Cardiac muscle cell (in vitro differentiated cells and primary cell): ENCODE measurements at regions not wholly inside any gene's neighbourhood (a gene's known extent, or its start where the extent isn't known, plus 50 kb on each side); places are given as distances from the start of the nearest gene placed in this dataset.

Experiments
- DNase-seq, 2 donors: peaks; one replicate each; pipeline versions ENCODE4 v3.0.0 to v3.0.0-alpha.2; 2010 to 2017; ENCODE audit warnings: low read depth in 1 of 2, low spot score in 1 of 2
- H3K27ac ChIP-seq: fragments of 200-600 bp; sonication (generic); 2 replicates; pipeline ENCODE4 v1.5.1; 2016
- H3K27me3 ChIP-seq: fragments of 200-600 bp; sonication (generic); 2 replicates; pipeline ENCODE4 v1.6.0; 2016; ENCODE audit warnings: control low read depth
- H3K36me3 ChIP-seq: fragments of 200-600 bp; sonication (generic); 2 replicates; pipeline ENCODE4 v1.5.1; 2016; ENCODE audit warnings: control low read depth
- H3K4me1 ChIP-seq: fragments of 200-600 bp; sonication (generic); 2 replicates; pipeline ENCODE4 v1.8.1; 2017; ENCODE audit warnings: low read depth, mild to moderate bottlenecking, mixed run types
- H3K4me3 ChIP-seq: fragments of 200-600 bp; sonication (generic); 2 replicates; pipeline ENCODE4 v1.5.1; 2016; ENCODE audit warnings: mild to moderate bottlenecking
- H3K9me3 ChIP-seq: fragments of 200-600 bp; sonication (generic); 2 replicates; pipeline ENCODE4 v1.5.1; 2017; ENCODE audit warnings: low read depth, mild to moderate bottlenecking, control low read depth
- TF ChIP-seq, protein P1 (sequence below): IDR thresholded peaks from 2 replicates; pipeline ENCODE4 v1.5.1; 2012; ENCODE audit warnings: low read depth, mild to moderate bottlenecking, low read length

DNA sequence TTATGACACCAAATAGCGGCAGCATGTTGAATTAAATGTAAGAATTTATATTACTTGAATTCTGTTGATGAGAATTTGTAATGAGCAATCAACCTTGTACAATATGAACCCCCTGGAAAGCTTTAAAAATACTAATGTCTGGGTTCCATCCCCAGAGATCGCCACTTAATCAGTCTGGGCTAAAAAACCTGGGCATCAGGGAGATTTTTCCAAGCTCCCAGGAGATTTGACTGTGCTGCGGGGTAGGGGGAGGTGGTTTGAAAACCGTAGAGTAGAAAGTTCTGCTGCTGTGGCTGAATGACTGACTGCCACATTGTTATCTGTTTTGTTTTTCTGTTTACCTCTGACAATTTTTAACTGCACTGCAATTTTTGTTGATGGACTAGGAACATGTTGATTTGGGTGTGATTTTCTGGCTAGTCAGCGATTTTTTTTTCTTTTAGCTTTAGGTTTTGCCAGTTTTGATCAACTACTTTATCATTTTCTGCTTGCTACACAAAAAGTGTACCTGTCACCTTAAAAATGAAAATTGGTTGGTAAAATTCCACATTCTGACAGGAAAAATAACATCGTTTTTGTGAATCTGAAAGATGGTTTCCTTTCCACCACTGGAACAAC is 79.3 kb downstream of the PCTP start:
- no peaks in the 10 kb centered on the region for H3K36me3 ChIP-seq
- H3K4me3 ChIP-seq = no peak overlapping the region
- no peak overlapping the region for H3K27ac ChIP-seq
- H3K27me3 ChIP-seq = no peaks in the 10 kb centered on the region
- DNase-seq = no peak
- H3K4me1 ChIP-seq = no peaks in the 10 kb centered on the region
- no peaks in the 10 kb centered on the region for H3K9me3 ChIP-seq
- TF ChIP-seq, protein P1, sequence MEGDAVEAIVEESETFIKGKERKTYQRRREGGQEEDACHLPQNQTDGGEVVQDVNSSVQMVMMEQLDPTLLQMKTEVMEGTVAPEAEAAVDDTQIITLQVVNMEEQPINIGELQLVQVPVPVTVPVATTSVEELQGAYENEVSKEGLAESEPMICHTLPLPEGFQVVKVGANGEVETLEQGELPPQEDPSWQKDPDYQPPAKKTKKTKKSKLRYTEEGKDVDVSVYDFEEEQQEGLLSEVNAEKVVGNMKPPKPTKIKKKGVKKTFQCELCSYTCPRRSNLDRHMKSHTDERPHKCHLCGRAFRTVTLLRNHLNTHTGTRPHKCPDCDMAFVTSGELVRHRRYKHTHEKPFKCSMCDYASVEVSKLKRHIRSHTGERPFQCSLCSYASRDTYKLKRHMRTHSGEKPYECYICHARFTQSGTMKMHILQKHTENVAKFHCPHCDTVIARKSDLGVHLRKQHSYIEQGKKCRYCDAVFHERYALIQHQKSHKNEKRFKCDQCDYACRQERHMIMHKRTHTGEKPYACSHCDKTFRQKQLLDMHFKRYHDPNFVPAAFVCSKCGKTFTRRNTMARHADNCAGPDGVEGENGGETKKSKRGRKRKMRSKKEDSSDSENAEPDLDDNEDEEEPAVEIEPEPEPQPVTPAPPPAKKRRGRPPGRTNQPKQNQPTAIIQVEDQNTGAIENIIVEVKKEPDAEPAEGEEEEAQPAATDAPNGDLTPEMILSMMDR = no peak

DNA sequence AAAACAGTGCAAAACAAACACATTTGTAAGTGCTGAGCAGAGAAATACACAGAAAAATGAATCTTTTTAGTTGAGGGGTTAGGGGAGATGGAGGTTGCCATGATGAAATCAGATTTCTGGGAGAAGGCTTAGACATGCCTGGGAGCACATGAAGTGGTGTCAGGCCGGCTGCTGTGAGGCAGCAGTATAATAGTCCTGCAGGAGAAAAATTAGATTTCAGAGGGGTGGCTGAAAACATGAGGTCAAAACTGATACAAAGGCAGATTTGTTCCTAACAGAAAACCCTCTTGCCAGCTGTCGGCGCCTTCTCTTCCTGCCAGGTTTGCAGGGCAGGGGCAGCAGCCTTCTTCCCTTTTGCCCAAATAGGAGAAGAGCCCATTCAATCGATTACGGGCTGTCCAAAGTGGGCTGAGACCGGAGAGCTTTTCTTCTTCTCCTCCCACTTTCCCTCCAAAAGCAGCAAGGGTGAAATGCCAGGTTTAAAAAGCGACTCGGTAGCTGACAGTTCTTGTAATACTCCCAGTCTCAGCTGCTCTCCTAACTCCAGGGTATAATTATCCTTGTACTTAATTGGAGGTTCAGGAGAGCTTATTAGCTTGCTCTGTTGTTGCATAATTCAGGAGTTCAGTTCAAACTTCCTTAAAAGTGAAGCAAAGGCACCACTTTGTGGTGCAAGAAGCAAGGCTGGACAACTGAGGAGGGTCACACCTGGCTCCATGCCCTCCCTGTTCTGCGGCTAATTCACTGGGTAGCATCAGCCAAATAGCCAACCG is 80.0 kb downstream of the PCTP start:
- no peaks in the 10 kb centered on the region for H3K9me3 ChIP-seq
- H3K27ac ChIP-seq = no peak overlapping the region
- no peaks in the 10 kb centered on the region for H3K4me1 ChIP-seq
- H3K36me3 ChIP-seq = no peaks in the 10 kb centered on the region
- H3K4me3 ChIP-seq = no peak overlapping the region
- DNase-seq = no peak
- TF ChIP-seq, protein P1 = no peak
- no peaks in the 10 kb centered on the region for H3K27me3 ChIP-seq

DNA sequence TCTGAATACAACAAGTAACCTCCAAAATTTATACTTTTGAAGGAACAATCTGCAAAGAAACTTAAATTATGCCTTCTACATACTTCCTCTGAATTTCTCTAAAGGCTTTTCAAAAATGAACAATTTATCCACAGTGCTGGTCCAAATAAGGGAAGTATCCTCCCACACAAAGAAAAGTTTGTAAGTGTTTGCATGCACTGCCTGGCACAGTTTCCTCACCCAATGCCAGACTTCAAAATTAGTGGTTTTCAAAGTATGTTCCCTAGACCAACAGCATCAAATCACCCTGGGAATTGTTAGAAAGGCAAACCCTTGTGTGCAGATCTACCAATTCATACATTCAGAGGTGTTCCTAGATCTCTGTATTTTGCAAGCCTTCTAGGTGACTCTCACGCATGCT is 82.5 kb downstream of the PCTP start:
- TF ChIP-seq, protein P1 = no peak
- Histone ChIP-seq H3K4me1 (no peaks in the 10 kb centered on the region), H3K27me3 (no peaks in the 10 kb centered on the region), H3K36me3 (no peaks in the 10 kb centered on the region), H3K9me3 (no peaks in the 10 kb centered on the region), H3K27ac (no peak overlapping the region), H3K4me3 (no peak overlapping the region)
- peak in 1 of 2 donors; percentile 8 for DNase-seq

DNA sequence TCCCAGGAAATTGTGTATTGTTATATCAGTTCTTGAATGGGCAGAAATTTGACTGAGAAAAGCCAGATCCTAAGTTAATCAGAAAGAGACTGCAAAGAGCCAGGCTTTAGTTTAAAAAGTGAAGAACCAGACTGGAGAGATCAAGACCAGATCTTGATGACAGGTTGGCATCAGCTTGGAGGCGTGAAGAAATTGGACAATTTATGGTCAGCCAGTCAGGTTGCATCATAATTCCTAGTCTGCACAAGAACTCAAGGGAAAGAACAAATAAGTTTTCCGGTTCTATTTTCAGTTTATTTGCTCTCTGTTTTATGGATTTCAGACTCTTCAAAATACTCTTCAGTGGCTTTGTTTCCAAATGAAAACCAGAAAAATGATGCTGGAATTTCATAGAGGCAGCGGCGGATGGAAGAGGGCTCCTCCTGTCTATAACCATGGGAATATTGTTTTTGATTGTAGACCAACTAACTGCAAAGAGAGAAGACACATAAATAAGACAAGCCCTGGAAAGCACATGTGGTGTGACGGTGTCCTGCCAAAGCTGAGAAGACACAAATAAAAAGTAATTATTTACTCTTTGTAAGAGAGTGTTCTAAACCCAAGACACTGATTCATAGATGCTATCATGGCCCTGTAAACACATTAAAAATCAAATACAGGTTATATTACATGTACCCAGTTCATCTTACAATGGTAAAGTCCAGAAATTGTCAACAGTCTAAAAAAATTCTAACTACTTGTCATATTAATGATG is 91.7 kb downstream of the PCTP start:
- H3K9me3 ChIP-seq = no peaks in the 10 kb centered on the region
- H3K27ac ChIP-seq = no peak overlapping the region
- H3K36me3 ChIP-seq = no peaks in the 10 kb centered on the region
- no peak overlapping the region for H3K4me3 ChIP-seq
- no peak for DNase-seq
- H3K27me3 ChIP-seq = peaks cover 12% of the 10 kb centered on the region
- peaks cover 12% of the 10 kb centered on the region for H3K4me1 ChIP-seq
- TF ChIP-seq, protein P1 = no peak

DNA sequence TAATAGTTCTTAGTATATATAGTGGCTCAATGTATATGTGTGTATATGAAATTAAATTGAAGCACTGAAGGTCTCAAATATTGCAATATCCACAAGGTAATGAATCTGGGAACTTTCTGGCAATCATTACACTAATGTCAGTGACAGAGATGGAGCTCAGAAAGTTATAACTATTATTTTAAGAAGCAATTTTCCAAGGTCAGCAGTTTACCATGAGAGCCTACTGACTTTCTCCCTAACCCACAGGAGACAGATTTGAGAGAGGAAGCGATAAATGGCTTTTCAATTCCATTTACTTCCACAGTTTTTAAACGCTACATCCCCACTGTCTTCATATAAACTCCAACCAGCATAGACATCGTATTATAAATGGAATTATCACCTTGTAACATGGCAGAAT is 92.9 kb downstream of the PCTP start:
- TF ChIP-seq, protein P1 = no peak
- Histone ChIP-seq H3K4me1 (peaks cover 12% of the 10 kb centered on the region), H3K27me3 (peaks cover 12% of the 10 kb centered on the region), H3K9me3 (no peaks in the 10 kb centered on the region), H3K27ac (no peak overlapping the region), H3K4me3 (no peak overlapping the region), H3K36me3 (no peaks in the 10 kb centered on the region)
- DNase-seq = no peak
